ENCODE measurements at regions not wholly inside any gene's neighbourhood (a gene's known extent, or its start where the extent isn't known, plus 50 kb on each side); places are given as distances from the start of the nearest gene placed in this dataset.

DNA sequence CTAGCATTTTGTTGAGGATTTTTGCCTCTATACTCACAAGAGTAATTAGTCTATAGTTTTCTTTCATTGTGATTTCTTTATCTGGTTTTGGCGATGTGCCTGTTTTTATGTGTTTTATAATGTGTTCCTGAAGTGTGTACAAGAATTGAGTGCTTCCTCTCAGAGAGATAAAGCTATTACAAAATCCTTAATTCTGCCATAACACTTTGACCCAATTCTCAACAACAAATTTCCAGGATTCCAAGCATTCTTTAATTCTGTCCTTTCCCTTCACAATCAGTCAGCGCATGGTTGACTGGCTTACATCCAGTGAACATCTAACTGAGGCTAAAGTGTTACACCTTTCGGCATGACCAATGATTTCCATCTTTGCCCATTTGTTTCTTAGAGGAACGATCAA, 282.9 kb upstream of the MVB12B start:
- Mint-ChIP-seq H3K4me1 (ENCODE audit: low read depth) (no peaks in the 10 kb centered on the region), H3K27me3 (peaks cover 12% of the 10 kb centered on the region), H3K4me3 (no peak overlapping the region), H3K27ac (no peak overlapping the region), H3K9me3 (peaks cover 30% of the 10 kb centered on the region), H3K36me3 (peaks cover 3% of the 10 kb centered on the region)
- ChIA-PET CTCF (no interaction called here), POLR2A (no interaction called here)
- intact Hi-C loops (cut with micrococcal nuclease), result no loop called here
- DNase-seq, result no peak

DNA sequence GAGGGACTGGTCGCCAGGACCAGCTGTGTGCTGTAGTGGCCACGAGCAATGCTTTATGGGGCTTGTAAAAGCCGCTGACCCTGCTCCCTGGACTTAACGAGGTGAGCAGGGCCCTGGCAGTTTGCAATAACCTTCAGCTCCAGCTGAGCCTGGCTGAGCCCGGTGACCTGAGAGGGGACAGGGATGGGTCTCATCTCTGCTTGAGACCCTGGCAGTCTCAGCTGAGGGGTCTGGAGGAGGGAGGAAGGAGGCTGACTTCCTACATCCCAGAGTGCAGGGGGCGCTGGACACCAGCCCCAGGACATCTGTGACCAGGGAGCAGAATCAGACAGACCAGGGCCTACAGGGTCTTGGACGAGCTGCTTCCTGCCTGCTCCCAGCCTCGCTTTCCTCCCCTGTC, 277.5 kb upstream of the MVB12B start:
- no peak overlapping the region for H3K4me3 Mint-ChIP-seq
- ChIA-PET POLR2A (no interaction called here), CTCF (no interaction called here)
- peaks cover 3% of the 10 kb centered on the region for H3K36me3 Mint-ChIP-seq
- H3K9me3 Mint-ChIP-seq, result peaks cover 14% of the 10 kb centered on the region
- intact Hi-C loops (cut with micrococcal nuclease), result no loop called here
- DNase-seq, result no peak
- H3K4me1 Mint-ChIP-seq (ENCODE audit: low read depth), result no peaks in the 10 kb centered on the region
- no peak overlapping the region for H3K27ac Mint-ChIP-seq
- peaks cover 14% of the 10 kb centered on the region for H3K27me3 Mint-ChIP-seq

DNA sequence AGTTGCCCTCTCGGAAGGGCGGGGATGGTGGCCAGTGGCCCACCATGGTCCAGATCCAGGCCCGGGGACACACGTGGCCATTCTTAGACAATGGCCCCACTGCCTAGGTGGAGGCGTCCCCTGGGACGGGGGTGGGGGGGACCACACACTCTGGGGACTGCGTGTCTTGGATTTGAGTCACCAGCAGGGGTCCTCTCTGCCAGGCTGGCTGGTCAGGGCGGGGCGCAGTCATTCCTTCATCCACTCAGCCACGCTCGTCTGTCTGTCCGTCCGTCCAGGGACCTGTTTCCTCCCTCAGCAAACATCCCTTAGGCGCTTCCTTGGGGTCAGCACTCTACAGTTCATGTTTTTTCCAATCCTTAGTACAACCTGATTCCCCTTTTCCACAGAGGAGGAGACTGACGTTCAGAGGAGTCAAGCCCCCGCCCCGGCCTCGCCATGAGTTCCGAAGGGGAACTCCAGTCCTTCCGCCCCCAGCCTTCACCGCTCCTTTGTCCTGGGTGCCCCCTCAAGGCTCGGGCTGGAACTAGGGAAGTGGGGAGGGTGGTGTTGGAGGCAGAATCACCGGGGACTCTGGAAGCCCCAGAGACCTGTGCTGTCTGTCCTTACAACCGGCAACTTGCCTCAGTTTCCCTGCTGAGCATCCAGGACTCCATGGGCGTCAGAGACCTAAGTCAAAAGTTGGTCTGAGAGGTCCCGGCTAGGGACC, 276.6 kb upstream of the MVB12B start:
- Mint-ChIP-seq H3K27me3 (peaks cover 10% of the 10 kb centered on the region), H3K4me3 (no peak overlapping the region), H3K27ac (no peak overlapping the region), H3K4me1 (ENCODE audit: low read depth) (no peaks in the 10 kb centered on the region), H3K36me3 (peaks cover 3% of the 10 kb centered on the region), H3K9me3 (peaks cover 9% of the 10 kb centered on the region)
- intact Hi-C loops (cut with micrococcal nuclease), result no loop called here
- ChIA-PET POLR2A (no interaction called here), CTCF (no interaction called here)
- no peak for DNase-seq

DNA sequence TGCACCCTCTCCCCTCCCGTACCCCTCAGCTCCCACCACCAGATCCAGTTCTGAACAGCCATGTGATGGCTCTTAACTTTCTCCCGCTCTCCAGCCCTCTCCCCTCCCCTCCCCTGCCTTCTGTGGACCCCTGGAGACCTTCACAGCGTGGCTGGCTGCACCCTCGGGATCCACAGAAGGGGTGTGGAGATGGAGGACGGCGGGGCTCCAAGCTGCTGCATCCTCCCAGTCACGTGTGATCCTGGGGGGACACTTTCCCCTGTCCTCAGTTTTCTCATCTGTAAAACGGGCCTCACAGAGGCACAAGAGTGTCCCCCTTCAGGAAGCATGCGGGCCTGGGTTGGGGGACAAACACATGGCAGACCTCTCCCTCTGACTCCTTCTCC, 276.0 kb upstream of the MVB12B start:
- Mint-ChIP-seq H3K4me1 (ENCODE audit: low read depth) (no peaks in the 10 kb centered on the region), H3K9me3 (peaks cover 7% of the 10 kb centered on the region), H3K27ac (no peak overlapping the region), H3K36me3 (peaks cover 3% of the 10 kb centered on the region), H3K4me3 (no peak overlapping the region), H3K27me3 (peaks cover 11% of the 10 kb centered on the region)
- no peak for DNase-seq
- intact Hi-C loops (cut with micrococcal nuclease), result no loop called here
- ChIA-PET CTCF (no interaction called here), POLR2A (no interaction called here)

DNA sequence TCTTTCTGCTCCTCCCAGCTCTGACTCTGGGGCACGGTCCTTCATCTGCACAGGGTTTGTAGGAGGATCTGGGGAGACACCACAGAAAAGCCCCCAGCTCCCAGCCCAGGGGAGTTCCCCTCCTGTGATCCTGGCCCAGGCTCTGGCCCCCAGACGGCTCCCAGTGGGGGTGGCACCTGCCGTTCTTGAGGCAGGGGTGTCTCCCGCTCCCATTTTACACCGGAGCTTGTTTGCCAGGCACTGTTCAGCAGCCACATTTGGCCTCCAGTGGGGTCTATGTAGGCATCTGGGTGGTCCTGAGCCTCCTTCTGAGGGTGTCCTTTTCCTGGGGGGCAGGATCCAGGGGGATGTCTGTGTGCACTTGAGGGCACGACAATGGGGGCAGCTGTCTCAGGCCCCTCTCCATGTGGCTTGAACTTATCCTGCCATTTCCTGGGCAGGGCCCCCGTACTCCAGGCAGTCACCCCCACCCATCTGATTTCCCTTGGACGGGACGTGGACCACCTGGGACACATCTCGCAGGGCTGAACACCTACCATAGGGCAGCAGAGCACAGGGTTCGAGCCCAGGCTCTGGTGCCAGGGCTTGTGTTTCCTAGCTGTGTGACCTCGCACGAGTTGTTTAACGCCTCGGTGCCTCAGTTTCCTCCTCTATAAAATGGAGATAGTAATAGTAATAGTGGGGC, 275.0 kb upstream of the MVB12B start:
- Mint-ChIP-seq H3K27me3 (peaks cover 12% of the 10 kb centered on the region), H3K27ac (no peak overlapping the region), H3K36me3 (no peaks in the 10 kb centered on the region), H3K4me3 (no peak overlapping the region), H3K4me1 (ENCODE audit: low read depth) (no peaks in the 10 kb centered on the region), H3K9me3 (no peaks in the 10 kb centered on the region)
- intact Hi-C loops (cut with micrococcal nuclease), result no loop called here
- DNase-seq, result no peak
- ChIA-PET CTCF (no interaction called here), POLR2A (no interaction called here)

DNA sequence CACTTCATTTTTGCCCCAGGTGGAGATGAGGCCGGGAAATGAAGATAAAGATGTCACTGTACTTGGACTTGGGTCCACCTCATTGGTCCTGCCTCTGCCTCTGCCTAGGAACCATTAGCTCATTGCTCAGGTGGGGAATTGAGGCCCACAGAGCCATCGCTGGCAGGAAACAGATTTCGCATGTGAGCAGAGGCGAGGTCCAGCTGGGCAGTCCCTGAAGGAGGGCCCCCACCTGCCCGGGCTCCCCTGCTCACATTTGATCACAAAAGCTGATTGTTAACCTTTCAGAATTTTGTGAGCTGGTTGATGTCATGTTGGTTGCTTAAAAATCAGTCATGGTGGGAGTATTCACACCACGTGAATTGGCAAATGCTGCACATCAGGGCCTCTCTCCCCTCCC, 273.8 kb upstream of the MVB12B start:
- H3K36me3 Mint-ChIP-seq, result no peaks in the 10 kb centered on the region
- no peak overlapping the region for H3K27ac Mint-ChIP-seq
- peaks cover 12% of the 10 kb centered on the region for H3K27me3 Mint-ChIP-seq
- no peaks in the 10 kb centered on the region for H3K4me1 Mint-ChIP-seq (ENCODE audit: low read depth)
- ChIA-PET CTCF (no interaction called here), POLR2A (no interaction called here)
- intact Hi-C loops (cut with micrococcal nuclease), result no loop called here
- DNase-seq, result no peak
- no peaks in the 10 kb centered on the region for H3K9me3 Mint-ChIP-seq
- no peak overlapping the region for H3K4me3 Mint-ChIP-seq

DNA sequence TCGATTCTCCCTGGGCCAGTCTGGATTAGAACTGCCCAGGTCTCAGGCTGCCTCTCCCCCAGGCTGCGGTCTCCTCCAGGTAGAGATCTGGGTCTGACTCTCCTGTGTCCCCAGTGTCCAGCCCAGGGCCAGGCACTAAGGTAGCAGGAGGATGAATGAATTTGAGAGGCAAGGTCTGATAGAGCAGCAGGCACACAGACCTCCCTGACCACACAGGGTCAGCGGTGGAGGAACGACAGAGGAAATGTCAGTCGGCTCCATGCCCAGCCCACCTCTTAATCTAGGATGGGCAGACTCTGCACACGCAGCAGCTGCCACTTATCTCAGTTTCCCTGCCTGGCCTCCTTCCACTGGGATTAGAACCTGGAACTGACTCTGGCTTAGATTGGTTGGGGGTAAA, 272.7 kb upstream of the MVB12B start:
- POLR2A ChIA-PET, result no interaction called here
- CTCF ChIA-PET, result no interaction called here
- no peak overlapping the region for H3K4me3 Mint-ChIP-seq

DNA sequence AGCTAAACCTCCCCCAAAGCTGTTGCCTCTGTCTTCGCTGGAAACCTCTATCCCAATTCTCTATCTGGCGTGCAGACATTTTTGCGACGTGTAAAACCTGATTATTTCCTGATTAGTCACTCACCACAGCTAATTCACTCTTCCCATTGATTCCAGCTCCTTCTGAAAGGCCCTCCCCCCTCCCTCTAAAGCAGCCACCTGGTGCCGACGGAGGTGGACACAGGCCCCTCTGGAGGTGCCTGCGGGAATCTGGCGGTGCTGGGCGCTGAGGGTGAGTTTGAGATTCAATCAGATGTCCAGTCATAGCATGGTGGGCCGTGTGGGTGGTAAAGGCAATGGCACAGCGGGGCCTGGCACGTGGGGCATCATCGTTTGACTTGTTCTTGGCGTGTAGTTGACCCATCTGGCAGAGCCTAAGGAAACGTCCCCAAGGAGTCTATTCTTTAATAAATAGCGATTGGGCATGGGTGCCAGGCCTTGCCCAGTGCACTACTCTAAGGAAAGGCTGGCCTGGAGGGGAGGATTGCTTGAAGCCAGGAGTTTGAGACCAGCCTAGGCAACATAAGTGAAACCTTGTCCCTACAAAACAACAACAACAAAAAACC, 271.1 kb upstream of the MVB12B start:
- no peak overlapping the region for H3K27ac Mint-ChIP-seq
- intact Hi-C loops (cut with micrococcal nuclease), result no loop called here
- ChIA-PET CTCF (no interaction called here), POLR2A (no interaction called here)
- no peak for DNase-seq
- H3K4me1 Mint-ChIP-seq (ENCODE audit: low read depth), result no peaks in the 10 kb centered on the region
- no peaks in the 10 kb centered on the region for H3K36me3 Mint-ChIP-seq
- no peaks in the 10 kb centered on the region for H3K9me3 Mint-ChIP-seq
- H3K4me3 Mint-ChIP-seq, result no peak overlapping the region
- H3K27me3 Mint-ChIP-seq, result peaks cover 10% of the 10 kb centered on the region

More for the DNA sequence above, 272.7 kb upstream of the MVB12B start:
- no peak for DNase-seq
- H3K4me1 Mint-ChIP-seq (ENCODE audit: low read depth), result no peaks in the 10 kb centered on the region
- peaks cover 12% of the 10 kb centered on the region for H3K27me3 Mint-ChIP-seq
- H3K9me3 Mint-ChIP-seq, result no peaks in the 10 kb centered on the region
- H3K36me3 Mint-ChIP-seq, result no peaks in the 10 kb centered on the region
- H3K27ac Mint-ChIP-seq, result no peak overlapping the region
- intact Hi-C loops (cut with micrococcal nuclease), result no loop called here

DNA sequence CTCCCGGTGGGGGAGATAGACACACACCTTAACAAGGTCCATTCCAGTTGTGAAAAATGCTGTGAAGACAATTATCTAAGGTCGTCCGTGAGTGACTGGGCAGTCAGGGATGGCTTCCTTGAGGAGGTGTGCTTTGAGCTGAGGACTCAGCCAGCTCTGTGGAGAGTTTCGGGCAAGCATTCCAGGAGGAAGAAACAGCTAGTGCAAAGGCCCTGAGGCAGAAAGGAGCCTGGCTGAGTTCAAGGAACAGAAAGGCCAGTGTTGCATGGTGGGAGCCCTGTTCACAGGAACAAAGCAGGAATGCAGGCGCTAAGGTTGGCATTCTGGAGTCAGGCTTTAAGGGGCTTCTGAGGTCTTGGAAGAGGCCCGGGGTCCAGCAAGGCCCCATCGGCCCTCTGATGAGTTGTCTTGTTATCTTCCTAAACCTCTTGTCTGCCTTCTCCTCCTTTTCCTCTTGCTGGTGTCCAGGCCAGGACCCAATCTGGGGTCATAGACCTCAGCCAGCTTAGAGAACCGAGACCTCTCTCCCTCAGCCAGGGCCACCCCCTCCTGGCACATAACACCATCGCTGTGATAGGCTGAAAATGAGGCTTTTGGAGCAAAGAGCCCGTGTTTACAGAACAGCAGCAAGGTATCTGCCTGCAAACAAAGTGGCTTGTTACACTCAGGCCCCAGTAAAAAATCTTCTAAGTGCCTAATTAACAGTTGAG, 270.2 kb upstream of the MVB12B start:
- intact Hi-C loops (cut with micrococcal nuclease), result no loop called here
- no peak overlapping the region for H3K4me3 Mint-ChIP-seq
- H3K4me1 Mint-ChIP-seq (ENCODE audit: low read depth), result no peaks in the 10 kb centered on the region
- H3K27ac Mint-ChIP-seq, result no peak overlapping the region
- no peak for DNase-seq
- H3K27me3 Mint-ChIP-seq, result peaks cover 10% of the 10 kb centered on the region
- H3K9me3 Mint-ChIP-seq, result no peaks in the 10 kb centered on the region
- CTCF ChIA-PET, result no interaction called here
- POLR2A ChIA-PET, result no interaction called here
- H3K36me3 Mint-ChIP-seq, result no peaks in the 10 kb centered on the region

DNA sequence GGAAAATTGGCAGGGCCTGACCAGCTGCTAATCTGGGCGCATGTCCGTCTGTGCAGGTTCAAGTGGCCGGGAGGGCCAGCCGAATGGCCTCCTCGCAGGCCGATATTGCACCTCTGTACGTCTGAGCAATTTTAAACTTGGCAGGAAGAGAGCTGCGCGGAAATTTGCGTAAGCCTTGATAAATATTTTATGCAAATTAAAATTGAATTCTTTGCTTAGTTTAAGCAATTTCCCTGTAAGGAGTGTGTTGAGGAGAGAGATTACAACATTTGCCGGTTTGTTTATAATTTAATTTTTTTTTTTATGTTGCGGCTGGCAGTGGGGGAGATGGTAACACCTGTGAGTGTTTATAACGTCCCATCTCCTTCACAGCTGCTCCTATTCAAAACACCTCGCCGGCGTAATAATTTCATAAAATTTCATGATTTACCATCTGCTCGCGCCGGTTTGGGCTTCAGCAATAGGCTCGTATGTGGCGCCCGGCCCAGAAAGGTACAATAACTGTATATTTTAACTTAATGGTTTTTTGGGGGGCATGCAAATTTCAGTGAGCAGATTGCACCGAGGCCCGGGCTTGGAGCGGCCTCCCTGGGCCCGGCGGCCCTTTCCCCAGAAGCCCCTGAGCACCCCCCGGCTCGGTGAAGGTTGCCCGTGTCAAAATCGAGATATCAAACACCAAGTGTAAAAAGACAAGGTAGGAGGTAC, 269.4 kb upstream of the MVB12B start:
- no peak for DNase-seq
- intact Hi-C loops (cut with micrococcal nuclease), result no loop called here
- Mint-ChIP-seq H3K9me3 (no peaks in the 10 kb centered on the region), H3K27ac (no peak overlapping the region), H3K36me3 (no peaks in the 10 kb centered on the region), H3K27me3 (peaks cover 12% of the 10 kb centered on the region), H3K4me3 (no peak overlapping the region), H3K4me1 (ENCODE audit: low read depth) (no peaks in the 10 kb centered on the region)
- POLR2A ChIA-PET, result no interaction called here
- CTCF ChIA-PET, result no interaction called here

DNA sequence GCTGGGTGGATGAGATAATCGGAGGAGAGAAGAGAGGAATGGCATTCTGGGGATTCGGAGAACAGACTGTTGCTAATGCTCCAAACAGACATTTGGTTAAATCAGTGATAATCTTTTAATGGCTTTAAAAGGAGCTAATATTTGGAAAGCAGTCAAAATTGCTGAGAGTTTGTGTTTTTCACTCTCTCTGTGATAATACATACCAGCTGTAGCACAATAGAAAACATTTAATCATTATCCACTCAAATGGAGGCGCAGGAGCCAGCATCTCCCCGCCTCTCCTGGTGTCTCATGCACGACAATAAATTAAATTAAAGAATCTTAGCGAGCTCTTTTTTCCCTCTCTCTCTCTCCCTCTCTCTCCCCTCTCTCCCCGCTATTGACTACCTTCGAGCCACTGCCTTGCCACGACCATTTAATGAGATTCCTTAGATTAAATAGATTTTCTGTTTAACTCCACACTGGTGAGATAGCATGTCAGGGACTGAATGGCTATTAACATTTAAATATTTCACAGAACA, 268.6 kb upstream of the MVB12B start:
- Mint-ChIP-seq H3K27ac (no peak overlapping the region), H3K4me1 (ENCODE audit: low read depth) (no peaks in the 10 kb centered on the region), H3K9me3 (no peaks in the 10 kb centered on the region), H3K4me3 (no peak overlapping the region), H3K27me3 (peaks cover 11% of the 10 kb centered on the region), H3K36me3 (no peaks in the 10 kb centered on the region)
- intact Hi-C loops (cut with micrococcal nuclease), result no loop called here
- no peak for DNase-seq
- ChIA-PET CTCF (no interaction called here), POLR2A (no interaction called here)

DNA sequence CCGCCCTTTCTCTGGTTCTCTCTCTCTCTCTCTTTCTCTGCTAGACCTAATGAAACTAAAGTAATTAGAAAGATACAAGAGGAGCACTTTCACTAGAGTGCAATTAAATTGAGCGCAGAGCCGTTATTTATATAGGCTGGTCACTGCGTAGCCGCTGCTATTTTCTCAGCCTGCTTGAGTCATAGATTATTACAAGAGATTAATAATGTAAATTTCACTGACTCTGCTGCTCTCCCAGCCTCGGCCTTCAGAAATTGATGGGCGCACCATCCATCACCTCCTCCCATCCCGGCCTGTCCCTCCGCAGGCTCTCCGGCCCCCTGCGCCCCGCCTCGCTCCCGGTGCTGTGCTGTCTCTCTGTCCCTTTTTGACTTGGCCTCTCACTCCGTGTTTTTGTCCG, 268.0 kb upstream of the MVB12B start:
- H3K27ac Mint-ChIP-seq, result no peak overlapping the region
- ChIA-PET POLR2A (interaction anchor here (0.6 kb wide), 1 partner anchor 156 kb away, joined by 3 read pairs; no protein-coding TSS in a partner anchor), CTCF (no interaction called here)
- intact Hi-C loops (cut with micrococcal nuclease), result no loop called here
- H3K27me3 Mint-ChIP-seq, result peaks cover 8% of the 10 kb centered on the region
- H3K4me3 Mint-ChIP-seq, result no peak overlapping the region
- no peaks in the 10 kb centered on the region for H3K4me1 Mint-ChIP-seq (ENCODE audit: low read depth)
- H3K9me3 Mint-ChIP-seq, result no peaks in the 10 kb centered on the region
- H3K36me3 Mint-ChIP-seq, result no peaks in the 10 kb centered on the region
- no peak for DNase-seq

All from activated CD4-positive, alpha-beta memory T cell treated with anti-CD3 and anti-CD28 coated beads for 36 hours (primary cell).